ENCODE measurements at regions not wholly inside any gene's neighbourhood (a gene's known extent, or its start where the extent isn't known, plus 50 kb on each side); places are given as distances from the start of the nearest gene placed in this dataset.

GRCh38 chr20:52419205-52419604, 227.6 kb upstream of the ZFP64 start:
- Mint-ChIP-seq H3K4me3 (no peak overlapping the region), H3K4me1 (peaks cover 3% of the 10 kb centered on the region), H3K27me3 (ENCODE audit: low read depth in 3 of 3) (peaks cover 0 to 15% (median 8%) of the 10 kb centered on the region in 3 donors), H3K9me3 (peaks cover 5 to 22% (median 13%) of the 10 kb centered on the region in 7 donors), H3K36me3 (no peaks in the 10 kb centered on the region), H3K27ac (no peak overlapping the region)
- no peak for TF ChIP-seq CTCF (IDR thresholded peaks at IDR 0.05)
- H3K36me3 ChIP-seq (replicated peaks in 1 of 2; ENCODE audit: control insufficient read depth in 1 of 2, insufficient read depth in 2 of 2, low read length in 2 of 2), result no peaks in the 10 kb centered on the region
- H2AFZ ChIP-seq (ENCODE audit: insufficient read depth, low read depth, low read length, poor library complexity, severe bottlenecking), result no peak overlapping the region
- no peak overlapping the region for H3K4me3 ChIP-seq (replicated peaks in 1 of 3; ENCODE audit: low read depth in 2 of 3, low read length in 3 of 3)
- H4K20me1 ChIP-seq (ENCODE audit: insufficient read depth, low read length), result no peaks in the 10 kb centered on the region
- no peak overlapping the region for H3K9ac ChIP-seq (ENCODE audit: insufficient read depth, low read length, poor library complexity, severe bottlenecking)
- no peak overlapping the region for H3K4me2 ChIP-seq (replicated peaks; ENCODE audit: extremely low read depth, low read length, poor library complexity, severe bottlenecking)
- H3K9me3 ChIP-seq (replicated peaks in 1 of 2; ENCODE audit: control insufficient read depth in 1 of 2, insufficient read depth in 1 of 2, low read length in 2 of 2), result peaks cover 0 to 10% of the 10 kb centered on the region in 2 donors
- no CpG with 5 or more reads among the region's 2 CpGs for WGBS (ENCODE audit: insufficient coverage)
- no peak for DNase-seq
- intact Hi-C loops (cut with micrococcal nuclease), result no loop called here
- no peak overlapping the region for H3K27ac ChIP-seq (ENCODE audit: low read depth in 1 of 2, low read length in 2 of 2)
- no peaks in the 10 kb centered on the region for H3K27me3 ChIP-seq (ENCODE audit: control insufficient read depth in 2 of 2, insufficient read depth in 2 of 2, low read length in 2 of 2)
- H3K4me1 ChIP-seq (ENCODE audit: control insufficient read depth in 1 of 2, insufficient read depth in 2 of 2, low read length in 2 of 2), result no peaks in the 10 kb centered on the region
- H3K79me2 ChIP-seq (ENCODE audit: insufficient read depth, low read length), result no peaks in the 10 kb centered on the region

GRCh38 chr20:52416953-52417352, 225.4 kb upstream of the ZFP64 start:
- H3K4me2 ChIP-seq (replicated peaks; ENCODE audit: extremely low read depth, low read length, poor library complexity, severe bottlenecking), result no peak overlapping the region
- DNase-seq, result no peak
- H3K4me3 ChIP-seq (replicated peaks in 1 of 3; ENCODE audit: low read depth in 2 of 3, low read length in 3 of 3), result no peak overlapping the region
- TF ChIP-seq CTCF (IDR thresholded peaks at IDR 0.05), result no peak
- no peak overlapping the region for H3K9ac ChIP-seq (ENCODE audit: insufficient read depth, low read length, poor library complexity, severe bottlenecking)
- Mint-ChIP-seq H3K27ac (no peak overlapping the region), H3K4me1 (peaks cover 3% of the 10 kb centered on the region), H3K27me3 (ENCODE audit: low read depth in 3 of 3) (peaks cover 0 to 2% (median 1%) of the 10 kb centered on the region in 3 donors), H3K36me3 (no peaks in the 10 kb centered on the region), H3K9me3 (peaks cover 10 to 32% (median 22%) of the 10 kb centered on the region in 7 donors), H3K4me3 (no peak overlapping the region)
- no peak overlapping the region for H3K27ac ChIP-seq (ENCODE audit: low read depth in 1 of 2, low read length in 2 of 2)
- H3K4me1 ChIP-seq (ENCODE audit: control insufficient read depth in 1 of 2, insufficient read depth in 2 of 2, low read length in 2 of 2), result no peaks in the 10 kb centered on the region
- WGBS (ENCODE audit: insufficient coverage), result 100% methylated on average over 1 of the region's 2 CpGs
- no peaks in the 10 kb centered on the region for H4K20me1 ChIP-seq (ENCODE audit: insufficient read depth, low read length)
- no peaks in the 10 kb centered on the region for H3K36me3 ChIP-seq (replicated peaks in 1 of 2; ENCODE audit: control insufficient read depth in 1 of 2, insufficient read depth in 2 of 2, low read length in 2 of 2)
- no peaks in the 10 kb centered on the region for H3K79me2 ChIP-seq (ENCODE audit: insufficient read depth, low read length)
- no peaks in the 10 kb centered on the region for H3K27me3 ChIP-seq (ENCODE audit: control insufficient read depth in 2 of 2, insufficient read depth in 2 of 2, low read length in 2 of 2)
- peaks cover 6 to 20% of the 10 kb centered on the region in 2 donors for H3K9me3 ChIP-seq (replicated peaks in 1 of 2; ENCODE audit: control insufficient read depth in 1 of 2, insufficient read depth in 1 of 2, low read length in 2 of 2)
- H2AFZ ChIP-seq (ENCODE audit: insufficient read depth, low read depth, low read length, poor library complexity, severe bottlenecking), result no peak overlapping the region
- intact Hi-C loops (cut with micrococcal nuclease), result no loop called here

Data from CD14-positive monocyte (primary cell).